HUES48 (cell line): ENCODE measurements at regions not wholly inside any gene's neighbourhood (a gene's known extent, or its start where the extent isn't known, plus 50 kb on each side); places are given as distances from the start of the nearest gene placed in this dataset.
"Not testable (repeated sequence)": the region's sequence is repeated elsewhere in the genome, so short reads cannot be mapped to it uniquely, and the experiment has no call there.

ENCODE experiments used
- H3K27ac ChIP-seq: one replicate; pipeline ENCODE4 v1.7.0; 2013; ENCODE audit warnings: low read depth, low read length, inconsistent platforms
- H3K27me3 ChIP-seq: 2 replicates; pipeline ENCODE4 v1.6.1; 2013; ENCODE audit warnings: mild to moderate bottlenecking, low read length; ENCODE audit not compliant: control insufficient read depth, insufficient read depth
- H3K36me3 ChIP-seq: 2 replicates; pipeline ENCODE4 v1.6.1; 2013; ENCODE audit warnings: low read length; ENCODE audit not compliant: control insufficient read depth, insufficient read depth
- H3K4me1 ChIP-seq: 2 replicates; pipeline ENCODE4 v1.6.1; 2013; ENCODE audit warnings: mild to moderate bottlenecking, low read length; ENCODE audit not compliant: control insufficient read depth, insufficient read depth
- H3K4me3 ChIP-seq: 2 replicates; pipeline ENCODE4 v1.5.1; 2013; ENCODE audit warnings: mild to moderate bottlenecking, low read depth, low read length
- H3K9ac ChIP-seq: 2 replicates; pipeline ENCODE4 v1.6.1; 2013; ENCODE audit warnings: mild to moderate bottlenecking, low read depth, low read length, moderate library complexity
- H3K9me3 ChIP-seq: 2 replicates; pipeline ENCODE4 v1.6.1; 2013; ENCODE audit warnings: low read length; ENCODE audit not compliant: control insufficient read depth, insufficient read depth

DNA sequence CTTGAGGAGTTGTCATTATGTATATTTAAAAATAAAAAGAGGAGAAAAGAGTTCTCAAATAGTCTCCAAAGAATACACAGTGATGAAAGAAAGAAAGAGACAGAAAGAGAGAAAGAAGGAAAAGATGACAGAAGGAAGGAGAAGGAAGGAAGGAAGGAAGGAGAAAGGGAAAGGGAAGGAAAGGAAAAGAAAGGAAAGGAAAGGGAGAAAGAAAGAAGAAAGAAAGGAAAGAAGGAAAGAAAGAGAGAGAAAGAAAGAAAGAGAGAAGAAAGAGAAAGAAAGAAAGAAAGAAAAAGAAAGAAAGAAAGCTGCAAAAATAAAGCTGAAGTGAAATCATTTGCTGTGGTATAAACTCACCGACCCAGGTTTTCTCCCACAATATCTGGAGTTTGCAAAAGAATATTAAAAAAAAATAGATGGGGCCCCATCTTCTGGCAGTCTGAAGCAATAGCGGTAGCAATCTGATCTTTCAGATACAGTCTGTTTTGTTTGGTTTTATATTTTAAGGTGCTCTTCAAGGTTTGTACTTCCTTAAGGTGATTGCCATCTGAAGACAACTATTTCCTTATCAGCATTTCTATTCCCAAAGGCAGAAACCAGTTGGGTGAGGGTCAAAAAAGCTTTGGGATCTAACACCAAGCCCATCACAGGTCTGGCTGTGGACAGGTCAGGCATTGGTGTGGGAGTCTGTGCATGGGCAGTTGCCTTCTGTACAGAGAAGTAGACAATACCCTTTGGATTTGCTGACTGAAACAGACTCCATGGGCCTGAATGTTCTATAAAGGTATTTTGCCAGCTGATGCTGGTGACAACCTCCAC lies 160.4 kb downstream of the CPEB2 start:
- peak overlapping the region; percentile 22; the same call in 1 of the 2 replicates for H3K4me3 ChIP-seq
- peak overlapping the region; percentile 86 for H3K27ac ChIP-seq
- peaks cover 44% of the 10 kb centered on the region for H3K4me1 ChIP-seq
- no peak overlapping the region for H3K9ac ChIP-seq
- H3K9me3 ChIP-seq = no peaks in the 10 kb centered on the region
- H3K27me3 ChIP-seq = no peaks in the 10 kb centered on the region
- H3K36me3 ChIP-seq = no peaks in the 10 kb centered on the region

GRCh38 chr4:15163284-15163645 lies 161.0 kb downstream of the CPEB2 start:
- peaks cover 40% of the 10 kb centered on the region for H3K4me1 ChIP-seq
- no peak overlapping the region for H3K4me3 ChIP-seq
- no peaks in the 10 kb centered on the region for H3K27me3 ChIP-seq
- no peaks in the 10 kb centered on the region for H3K9me3 ChIP-seq
- no peak overlapping the region for H3K9ac ChIP-seq
- no peak overlapping the region for H3K27ac ChIP-seq
- H3K36me3 ChIP-seq = no peaks in the 10 kb centered on the region

- peaks cover 27% of the 10 kb centered on the region for H3K4me1 ChIP-seq
- no peaks in the 10 kb centered on the region for H3K9me3 ChIP-seq
- no peak overlapping the region for H3K9ac ChIP-seq
- H3K27ac ChIP-seq = no peak overlapping the region
- no peaks in the 10 kb centered on the region for H3K27me3 ChIP-seq
- no peaks in the 10 kb centered on the region for H3K36me3 ChIP-seq
- no peak overlapping the region for H3K4me3 ChIP-seq
Measured at GRCh38 chr4:15164571-15164970, 162.3 kb downstream of the CPEB2 start.

- Histone ChIP-seq H3K9ac (no peak overlapping the region), H3K4me1 (peaks cover 17% of the 10 kb centered on the region), H3K4me3 (no peak overlapping the region), H3K27ac (no peak overlapping the region), H3K27me3 (no peaks in the 10 kb centered on the region), H3K36me3 (no peaks in the 10 kb centered on the region), H3K9me3 (peaks cover 9% of the 10 kb centered on the region; the same call in 1 of the 2 replicates)
Measured at GRCh38 chr4:15167743-15168142, 165.5 kb downstream of the CPEB2 start.

- H3K4me3 ChIP-seq = no peak overlapping the region
- H3K27me3 ChIP-seq = no peaks in the 10 kb centered on the region
- peaks cover 13% of the 10 kb centered on the region; the same call in 1 of the 2 replicates for H3K9me3 ChIP-seq
- H3K27ac ChIP-seq = no peak overlapping the region
- H3K36me3 ChIP-seq = no peaks in the 10 kb centered on the region
- no peak overlapping the region for H3K9ac ChIP-seq
- peaks cover 11% of the 10 kb centered on the region for H3K4me1 ChIP-seq
Measured at GRCh38 chr4:15168759-15169158, 166.5 kb downstream of the CPEB2 start.

DNA sequence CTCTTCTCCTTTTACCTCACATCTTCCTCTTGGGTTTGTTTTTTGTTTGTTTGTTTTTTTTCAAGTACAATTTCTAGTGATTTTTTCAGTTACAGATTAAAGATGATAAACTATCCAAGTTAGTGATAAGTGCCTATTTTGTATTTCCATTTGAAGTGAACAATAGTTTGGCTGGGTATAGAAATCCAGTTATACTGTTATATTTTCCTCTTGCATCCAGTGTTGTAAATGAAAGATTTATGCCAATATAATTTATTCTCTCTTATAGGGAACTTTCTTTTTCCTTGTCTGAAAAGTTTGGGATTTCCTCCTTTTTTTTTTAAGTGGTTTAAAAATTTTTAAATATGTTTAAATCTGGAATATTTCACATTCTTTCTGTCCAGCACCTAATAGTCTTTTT lies 169.4 kb downstream of the CPEB2 start:
- Histone ChIP-seq H3K9me3 (peaks cover 13% of the 10 kb centered on the region; the same call in 1 of the 2 replicates), H3K4me3 (no peak overlapping the region), H3K27ac (no peak overlapping the region), H3K27me3 (no peaks in the 10 kb centered on the region), H3K36me3 (no peaks in the 10 kb centered on the region), H3K4me1 (peaks cover 11% of the 10 kb centered on the region), H3K9ac (no peak overlapping the region)

DNA sequence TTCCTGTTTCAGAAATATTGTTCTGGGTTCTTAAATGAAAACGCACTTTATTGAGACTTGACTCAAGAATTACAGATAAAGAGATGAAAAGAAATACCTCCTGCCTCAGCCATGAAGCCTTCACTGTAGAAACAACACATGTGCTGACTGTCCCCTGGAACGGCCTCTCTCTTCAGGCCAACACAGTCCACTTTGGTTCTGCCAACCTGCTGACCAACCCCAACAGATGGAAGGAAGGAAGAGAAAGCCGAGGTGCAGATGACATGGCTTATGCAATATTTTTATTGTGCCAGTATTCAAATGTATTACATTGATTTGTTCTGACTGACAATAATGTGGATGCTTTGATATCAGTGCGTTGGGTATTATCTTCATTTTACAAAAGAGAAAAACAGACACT lies 171.0 kb downstream of the CPEB2 start:
- peaks cover 13% of the 10 kb centered on the region; the same call in 1 of the 2 replicates for H3K9me3 ChIP-seq
- no peak overlapping the region for H3K4me3 ChIP-seq
- no peak overlapping the region for H3K9ac ChIP-seq
- H3K36me3 ChIP-seq = no peaks in the 10 kb centered on the region
- no peaks in the 10 kb centered on the region for H3K27me3 ChIP-seq
- peaks cover 11% of the 10 kb centered on the region for H3K4me1 ChIP-seq
- H3K27ac ChIP-seq = no peak overlapping the region

DNA sequence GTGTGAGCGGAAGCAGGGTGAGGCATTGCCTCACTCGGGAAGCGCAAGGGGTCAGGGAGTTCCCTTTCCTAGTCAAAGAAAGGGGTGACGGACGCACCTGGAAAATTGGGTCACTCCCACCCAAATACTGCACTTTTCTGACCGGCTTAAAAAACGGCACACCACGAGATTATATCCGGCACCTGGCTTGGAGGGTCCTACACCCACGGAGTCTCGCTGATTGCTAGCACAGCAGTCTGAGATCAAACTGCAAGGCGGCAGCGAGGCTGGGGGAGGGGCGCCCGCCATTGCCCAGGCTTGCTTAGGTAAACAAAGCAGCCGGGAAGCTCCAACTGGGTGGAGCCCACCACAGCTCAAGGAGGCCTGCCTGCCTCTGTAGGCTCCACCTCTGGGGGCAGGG lies 171.9 kb downstream of the CPEB2 start:
- not testable (repeated sequence) for H3K9ac ChIP-seq, H3K27ac ChIP-seq, H3K36me3 ChIP-seq, H3K27me3 ChIP-seq
- Histone ChIP-seq H3K4me1 (peaks cover 11% of the 10 kb centered on the region), H3K9me3 (peaks cover 13% of the 10 kb centered on the region; the same call in 1 of the 2 replicates), H3K4me3 (peak overlapping the region; percentile 29; the same call in 1 of the 2 replicates)

DNA sequence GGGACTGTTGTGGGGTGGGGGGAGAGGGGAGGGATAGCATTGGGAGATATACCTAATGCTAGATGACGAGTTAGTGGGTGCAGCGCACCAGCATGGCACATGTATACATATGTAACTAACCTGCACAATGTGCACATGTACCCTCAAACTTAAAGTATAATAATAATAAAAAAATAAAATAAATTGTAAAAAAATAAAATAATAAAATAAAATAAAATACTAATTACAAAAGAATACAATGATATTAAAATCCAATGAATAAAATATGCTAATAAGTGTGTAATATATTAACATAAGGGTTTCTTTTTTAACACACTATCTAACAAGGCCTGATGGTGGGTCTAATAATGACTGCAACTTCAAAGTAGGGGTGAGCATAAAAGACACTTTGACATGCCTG lies 177.6 kb downstream of the CPEB2 start:
- H3K9me3 ChIP-seq, H3K4me3 ChIP-seq, H3K27me3 ChIP-seq, H3K9ac ChIP-seq, H3K36me3 ChIP-seq, H3K27ac ChIP-seq, H3K4me1 ChIP-seq: not testable (repeated sequence)

- Histone ChIP-seq H3K27ac (no peak overlapping the region), H3K4me1 (no peaks in the 10 kb centered on the region; the same call in 1 of the 2 replicates), H3K4me3 (no peak overlapping the region), H3K9me3 (peaks cover 6% of the 10 kb centered on the region), H3K36me3 (no peaks in the 10 kb centered on the region), H3K9ac (no peak overlapping the region), H3K27me3 (no peaks in the 10 kb centered on the region)
Measured at GRCh38 chr4:15182600-15183220, 180.4 kb downstream of the CPEB2 start.

DNA sequence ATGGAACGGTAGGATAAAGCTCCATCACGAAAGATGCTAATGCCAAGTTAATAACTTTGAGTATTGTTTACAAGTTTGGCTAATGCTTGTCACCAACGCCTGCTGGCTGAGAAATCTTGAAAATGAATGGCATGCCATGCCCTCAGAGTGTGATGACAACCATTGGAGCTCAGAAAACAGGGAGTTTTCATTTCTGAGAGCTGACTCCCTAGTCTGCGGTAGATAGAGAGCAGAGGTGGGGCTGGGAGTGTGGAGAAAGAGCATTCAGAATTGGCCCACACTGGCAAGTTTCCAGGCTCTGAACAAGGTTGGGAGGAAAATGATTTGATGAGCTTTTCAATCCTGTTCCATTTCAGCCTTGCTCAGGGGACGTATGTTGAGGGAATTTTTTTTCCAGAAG lies 183.9 kb downstream of the CPEB2 start:
- H3K27ac ChIP-seq = no peak overlapping the region

More for the DNA sequence above, 183.9 kb downstream of the CPEB2 start:
- no peaks in the 10 kb centered on the region; the same call in 1 of the 2 replicates for H3K4me1 ChIP-seq
- peaks cover 9% of the 10 kb centered on the region for H3K9me3 ChIP-seq
- no peaks in the 10 kb centered on the region for H3K36me3 ChIP-seq
- no peak overlapping the region for H3K9ac ChIP-seq
- no peak overlapping the region for H3K4me3 ChIP-seq
- no peaks in the 10 kb centered on the region for H3K27me3 ChIP-seq
